Nephron (organoid): ENCODE measurements at regions not wholly inside any gene's neighbourhood (a gene's known extent, or its start where the extent isn't known, plus 50 kb on each side); places are given as distances from the start of the nearest gene placed in this dataset.

Source experiments
- H3K27ac Mint-ChIP-seq, 3 experiments: 2 replicates each; pipeline ENCODE4 v1.8.0; 2020; ENCODE audit warnings: mixed read lengths in 3 of 3, mild to moderate bottlenecking in 2 of 3, moderate library complexity in 1 of 3
- H3K27me3 Mint-ChIP-seq: 2 replicates; pipeline ENCODE4 v1.8.0; 2021; ENCODE audit warnings: low read depth, mild to moderate bottlenecking, moderate library complexity, mixed read lengths
- H3K36me3 Mint-ChIP-seq: 2 replicates; pipeline ENCODE4 v1.8.0; 2020; ENCODE audit warnings: low read depth, mixed read lengths
- H3K4me1 Mint-ChIP-seq: 2 replicates; pipeline ENCODE4 v1.8.0; 2020; ENCODE audit warnings: mixed read lengths
- H3K4me3 Mint-ChIP-seq, 3 experiments: 2 replicates each; pipeline ENCODE4 v1.8.0; 2020; ENCODE audit warnings: mild to moderate bottlenecking in 3 of 3, mixed read lengths in 3 of 3, moderate library complexity in 2 of 3
- H3K9me3 Mint-ChIP-seq: 2 replicates; pipeline ENCODE4 v1.8.0; 2020; ENCODE audit warnings: mixed read lengths
- TF ChIP-seq, protein P1 (sequence below), 3 experiments: fragments of 200-600 bp; sonication (generic); IDR thresholded peaks; one replicate each; pipeline ENCODE4 v1.5.0; 2021; ENCODE audit warnings: antibody characterized with exemption in 3 of 3; ENCODE audit not compliant: unreplicated experiment in 3 of 3

DNA sequence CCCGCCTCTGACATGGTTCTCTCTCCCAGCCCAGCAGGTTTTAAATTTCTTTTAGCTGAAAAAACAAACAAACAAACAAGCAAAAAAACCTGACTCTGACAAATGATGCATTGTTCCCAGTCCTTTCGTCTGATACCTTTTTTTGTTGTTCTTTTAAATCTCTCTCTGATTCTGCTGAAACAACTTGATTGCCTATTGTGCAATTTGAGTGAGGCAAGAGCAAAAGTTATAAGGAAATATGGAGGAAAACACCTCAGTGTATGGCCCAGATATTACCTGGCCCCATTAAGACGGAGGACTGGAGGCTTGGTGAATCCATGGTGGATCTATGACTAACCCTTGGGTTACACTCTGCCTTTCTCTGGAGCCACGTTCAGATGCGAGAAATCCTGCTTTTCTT is 164.0 kb downstream of the MELK start:
- no peaks in the 10 kb centered on the region for H3K9me3 Mint-ChIP-seq
- no peaks in the 10 kb centered on the region for H3K36me3 Mint-ChIP-seq
- TF ChIP-seq, protein P1, sequence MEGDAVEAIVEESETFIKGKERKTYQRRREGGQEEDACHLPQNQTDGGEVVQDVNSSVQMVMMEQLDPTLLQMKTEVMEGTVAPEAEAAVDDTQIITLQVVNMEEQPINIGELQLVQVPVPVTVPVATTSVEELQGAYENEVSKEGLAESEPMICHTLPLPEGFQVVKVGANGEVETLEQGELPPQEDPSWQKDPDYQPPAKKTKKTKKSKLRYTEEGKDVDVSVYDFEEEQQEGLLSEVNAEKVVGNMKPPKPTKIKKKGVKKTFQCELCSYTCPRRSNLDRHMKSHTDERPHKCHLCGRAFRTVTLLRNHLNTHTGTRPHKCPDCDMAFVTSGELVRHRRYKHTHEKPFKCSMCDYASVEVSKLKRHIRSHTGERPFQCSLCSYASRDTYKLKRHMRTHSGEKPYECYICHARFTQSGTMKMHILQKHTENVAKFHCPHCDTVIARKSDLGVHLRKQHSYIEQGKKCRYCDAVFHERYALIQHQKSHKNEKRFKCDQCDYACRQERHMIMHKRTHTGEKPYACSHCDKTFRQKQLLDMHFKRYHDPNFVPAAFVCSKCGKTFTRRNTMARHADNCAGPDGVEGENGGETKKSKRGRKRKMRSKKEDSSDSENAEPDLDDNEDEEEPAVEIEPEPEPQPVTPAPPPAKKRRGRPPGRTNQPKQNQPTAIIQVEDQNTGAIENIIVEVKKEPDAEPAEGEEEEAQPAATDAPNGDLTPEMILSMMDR (IDR thresholded peaks at IDR 0.05; ENCODE audit: unreplicated experiment in 3 of 3) = no peak
- no peak overlapping the region for H3K4me3 Mint-ChIP-seq
- H3K4me1 Mint-ChIP-seq = no peaks in the 10 kb centered on the region
- no peak overlapping the region for H3K27ac Mint-ChIP-seq
- peaks cover 56% of the 10 kb centered on the region for H3K27me3 Mint-ChIP-seq

DNA sequence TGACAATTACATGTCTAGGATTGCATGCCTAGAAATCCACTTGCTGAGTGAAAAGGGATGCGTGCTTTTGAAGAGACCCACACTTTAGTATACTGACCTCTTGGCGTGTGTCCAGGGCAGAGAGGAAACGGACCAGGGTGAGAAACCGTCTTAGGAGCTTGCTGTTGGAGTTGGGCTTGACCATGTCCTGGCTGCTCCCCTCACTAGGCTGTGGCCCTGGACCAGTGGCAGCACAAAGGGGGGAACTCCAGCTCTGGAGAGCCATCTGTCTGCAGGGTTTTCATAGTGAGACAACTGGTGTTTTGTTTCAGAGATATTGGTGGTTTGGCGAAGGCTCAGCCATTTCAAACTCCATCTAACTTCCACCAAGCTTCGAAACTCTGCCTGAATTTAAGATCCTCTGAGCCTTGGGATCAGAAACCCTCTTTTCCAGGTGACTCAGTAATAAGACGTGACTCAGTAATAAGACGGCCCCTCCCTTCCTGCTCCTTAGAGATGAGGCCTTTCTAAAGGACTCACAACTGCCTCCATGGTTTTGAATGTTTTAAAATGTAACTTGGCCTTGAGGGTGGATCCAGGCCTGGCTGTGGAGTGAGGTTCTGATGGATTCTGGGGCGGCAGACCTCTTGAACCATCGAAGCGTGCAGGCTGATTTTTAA is 165.8 kb downstream of the MELK start:
- H3K36me3 Mint-ChIP-seq = no peaks in the 10 kb centered on the region
- TF ChIP-seq, protein P1 (IDR thresholded peaks at IDR 0.05; ENCODE audit: unreplicated experiment in 3 of 3) = no peak
- H3K27ac Mint-ChIP-seq = no peak overlapping the region
- no peaks in the 10 kb centered on the region for H3K9me3 Mint-ChIP-seq
- H3K4me3 Mint-ChIP-seq = no peak overlapping the region
- peaks cover 66% of the 10 kb centered on the region for H3K27me3 Mint-ChIP-seq
- H3K4me1 Mint-ChIP-seq = no peaks in the 10 kb centered on the region

DNA sequence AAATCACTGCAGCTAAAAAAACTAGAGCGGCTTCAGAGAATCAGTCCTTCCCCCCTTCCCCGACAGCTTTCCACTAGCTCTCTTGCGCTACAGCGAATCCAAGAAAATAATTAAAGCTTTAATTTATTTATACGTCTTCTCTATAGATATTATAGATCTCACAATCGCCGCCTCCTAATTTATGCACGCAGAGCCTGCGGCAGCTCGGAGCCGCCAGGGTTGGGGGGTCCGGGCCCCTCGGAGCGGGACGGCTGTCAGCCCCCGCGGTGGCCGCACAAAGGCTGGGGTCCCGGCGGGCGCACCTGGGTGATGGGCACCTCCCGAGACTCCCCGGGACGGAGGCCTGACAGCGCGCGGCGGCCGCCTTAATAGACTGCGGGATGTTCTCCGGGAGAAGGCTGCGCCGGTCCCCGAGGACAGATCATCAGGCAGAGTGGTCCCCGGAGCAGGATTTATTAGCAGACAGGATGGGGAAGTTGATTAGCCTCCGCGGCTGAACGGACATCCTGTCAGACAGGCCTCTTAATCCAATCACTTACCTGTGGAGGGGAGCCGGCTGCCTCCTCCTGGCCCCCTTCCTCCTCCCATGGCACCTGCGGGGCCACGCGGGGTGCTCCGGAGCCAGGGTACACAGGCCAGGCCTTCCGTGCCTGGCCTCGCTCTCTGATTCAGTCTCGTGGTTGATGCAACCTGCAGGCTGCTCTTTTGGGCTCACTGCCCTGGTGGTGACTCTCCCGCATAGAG is 166.8 kb downstream of the MELK start:
- TF ChIP-seq, protein P1 (IDR thresholded peaks at IDR 0.05; ENCODE audit: unreplicated experiment in 3 of 3) = no peak
- Mint-ChIP-seq H3K36me3 (no peaks in the 10 kb centered on the region), H3K9me3 (no peaks in the 10 kb centered on the region), H3K4me1 (no peaks in the 10 kb centered on the region), H3K4me3 (no peak overlapping the region), H3K27me3 (peaks cover 63% of the 10 kb centered on the region), H3K27ac (no peak overlapping the region)

DNA sequence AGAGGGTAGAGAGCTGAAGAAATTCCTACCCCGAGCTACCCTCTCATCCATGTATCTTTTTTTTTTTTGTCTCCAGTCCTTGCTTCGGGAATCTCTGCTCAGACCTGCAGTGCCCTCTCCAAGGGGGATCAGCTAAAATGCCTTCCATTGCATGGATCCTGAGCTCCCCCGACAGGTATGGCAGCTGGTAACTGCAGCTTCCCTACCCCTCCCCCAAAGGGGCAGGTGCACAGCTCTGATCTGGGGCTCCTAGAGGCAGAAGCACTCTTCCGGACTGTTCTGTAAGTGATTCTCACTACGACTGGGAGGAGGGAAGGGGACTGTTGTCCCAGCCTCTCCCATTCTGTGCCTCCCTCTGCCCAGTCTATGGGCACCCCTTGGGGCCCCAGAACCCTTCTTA is 169.6 kb downstream of the MELK start:
- no peaks in the 10 kb centered on the region for H3K36me3 Mint-ChIP-seq
- no peaks in the 10 kb centered on the region for H3K4me1 Mint-ChIP-seq

DNA sequence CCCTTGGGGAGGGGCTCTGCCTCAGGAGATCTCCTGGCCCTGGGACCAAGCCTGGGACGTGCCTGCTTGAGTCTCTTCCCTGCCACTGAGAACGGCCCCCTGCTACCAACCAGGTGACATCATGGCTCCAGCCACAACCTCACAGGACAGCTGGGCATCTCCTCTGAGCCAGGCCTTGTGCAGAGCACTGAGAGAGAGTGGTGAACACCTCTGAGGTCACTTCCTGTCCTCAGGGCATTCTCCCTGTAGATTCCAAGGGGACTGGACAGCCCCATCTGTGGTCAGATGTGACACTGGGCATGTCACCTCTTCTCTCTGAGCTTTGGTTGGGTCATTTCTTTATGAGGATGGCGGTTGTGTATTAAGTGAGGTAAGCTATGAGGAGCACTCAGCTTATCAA is 172.0 kb downstream of the MELK start:
- Mint-ChIP-seq H3K36me3 (no peaks in the 10 kb centered on the region), H3K4me3 (no peak overlapping the region), H3K27me3 (peaks cover 66% of the 10 kb centered on the region), H3K27ac (no peak overlapping the region), H3K4me1 (no peaks in the 10 kb centered on the region), H3K9me3 (no peaks in the 10 kb centered on the region)
- TF ChIP-seq, protein P1 (IDR thresholded peaks at IDR 0.05; ENCODE audit: unreplicated experiment in 3 of 3) = no peak

More for the DNA sequence above, 169.6 kb downstream of the MELK start:
- TF ChIP-seq, protein P1 (IDR thresholded peaks at IDR 0.05; ENCODE audit: unreplicated experiment in 3 of 3) = no peak
- H3K27me3 Mint-ChIP-seq = peaks cover 69% of the 10 kb centered on the region
- no peaks in the 10 kb centered on the region for H3K9me3 Mint-ChIP-seq
- H3K27ac Mint-ChIP-seq = no peak overlapping the region
- no peak overlapping the region for H3K4me3 Mint-ChIP-seq

DNA sequence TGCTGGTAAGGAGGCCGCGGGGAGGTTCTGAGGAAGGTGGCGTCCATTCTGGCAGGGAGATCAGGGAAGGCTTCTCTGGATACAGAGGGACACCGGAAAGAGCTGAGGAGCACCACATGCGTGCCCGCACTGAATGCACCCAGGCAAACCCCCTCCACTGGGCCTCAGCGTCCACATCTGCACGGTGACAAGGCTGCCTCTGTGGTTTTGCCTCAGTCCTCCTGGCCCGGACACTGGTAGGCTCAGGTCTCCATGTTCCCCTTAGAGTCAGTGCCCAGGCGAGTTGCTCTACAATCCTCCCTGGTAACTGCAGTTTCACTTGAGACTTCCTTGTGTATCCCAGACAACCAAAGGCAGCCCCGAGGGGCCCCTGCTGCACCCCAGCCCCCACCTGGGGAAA is 173.3 kb downstream of the MELK start:
- no peak overlapping the region for H3K4me3 Mint-ChIP-seq
- H3K27ac Mint-ChIP-seq = no peak overlapping the region
- H3K9me3 Mint-ChIP-seq = no peaks in the 10 kb centered on the region

More for the DNA sequence above, 173.3 kb downstream of the MELK start:
- Mint-ChIP-seq H3K4me1 (no peaks in the 10 kb centered on the region), H3K27me3 (peaks cover 66% of the 10 kb centered on the region), H3K36me3 (no peaks in the 10 kb centered on the region)
- TF ChIP-seq, protein P1 (IDR thresholded peaks at IDR 0.05; ENCODE audit: unreplicated experiment in 3 of 3) = no peak
